CD8-positive, alpha-beta memory T cell (primary cell): ENCODE measurements at regions not wholly inside any gene's neighbourhood (a gene's known extent, or its start where the extent isn't known, plus 50 kb on each side); places are given as distances from the start of the nearest gene placed in this dataset.

Experiments used
- CTCF ChIA-PET: fragments of 350-600 bp; sonication (Branson Sonifier 250); formaldehyde crosslinking; loops from one replicate; lab custom pipeline; 2021; ENCODE audit warnings: antibody characterized with exemption; lab: Charles Lee
- POLR2A ChIA-PET: fragments of 350-600 bp; sonication (Branson Sonifier 250); formaldehyde crosslinking; loops from one replicate; lab custom pipeline; 2021; ENCODE audit warnings: antibody characterized with exemption; lab: Charles Lee
- DNase-seq, 5 donors: peaks; one replicate each; pipeline versions ENCODE4 v3.0.0 to v3.0.0-alpha.2; 2020 to 2022; ENCODE audit warnings: mixed read lengths in 1 of 5
- H3K27ac ChIP-seq: one replicate; pipeline ENCODE4 v1.7.0; 2013; ENCODE audit warnings: low read depth, mild to moderate bottlenecking, low read length, moderate library complexity
- H3K27me3 ChIP-seq: 2 replicates; pipeline ENCODE4 v1.7.0; 2013; ENCODE audit warnings: low read length, mild to moderate bottlenecking; ENCODE audit not compliant: insufficient read depth, poor library complexity, severe bottlenecking
- H3K36me3 ChIP-seq: 2 replicates; pipeline ENCODE4 v1.7.0; 2013; ENCODE audit warnings: mild to moderate bottlenecking, low read length, moderate library complexity; ENCODE audit not compliant: insufficient read depth
- H3K4me1 ChIP-seq: 2 replicates; pipeline ENCODE4 v1.7.0; 2013; ENCODE audit warnings: mild to moderate bottlenecking, low read length, moderate library complexity; ENCODE audit not compliant: insufficient read depth
- H3K4me3 ChIP-seq: 2 replicates; pipeline ENCODE4 v1.7.0; 2013; ENCODE audit warnings: mild to moderate bottlenecking, low read length
- H3K9me3 ChIP-seq: 2 replicates; pipeline ENCODE4 v1.7.0; 2013; ENCODE audit warnings: mild to moderate bottlenecking, low read length
- H3K27ac Mint-ChIP-seq, 8 donors: one replicate each; pipeline ENCODE4 v1.8.0; 2020 to 2021; ENCODE audit warnings: mixed read lengths in 8 of 8, mild to moderate bottlenecking in 6 of 8, inconsistent platforms in 3 of 8, moderate library complexity in 3 of 8
- H3K27me3 Mint-ChIP-seq, 2 donors: one replicate each; pipeline ENCODE4 v1.8.0; 2020 to 2021; ENCODE audit warnings: mixed read lengths in 2 of 2, mild to moderate bottlenecking in 1 of 2, moderate library complexity in 1 of 2
- H3K36me3 Mint-ChIP-seq, 3 donors: one replicate each; pipeline ENCODE4 v1.8.0; 2020 to 2021; ENCODE audit warnings: mixed read lengths in 3 of 3, inconsistent platforms in 1 of 3, mild to moderate bottlenecking in 1 of 3
- H3K4me1 Mint-ChIP-seq, 3 donors: one replicate each; pipeline ENCODE4 v1.8.0; 2020 to 2021; ENCODE audit warnings: mixed read lengths in 3 of 3, inconsistent platforms in 1 of 3, mild to moderate bottlenecking in 1 of 3
- H3K4me3 Mint-ChIP-seq, 7 donors: one replicate each; pipeline ENCODE4 v1.8.0; 2020 to 2021; ENCODE audit warnings: mixed read lengths in 7 of 7, mild to moderate bottlenecking in 6 of 7, moderate library complexity in 4 of 7, inconsistent platforms in 2 of 7
- H3K9me3 Mint-ChIP-seq, 5 donors: one replicate each; pipeline ENCODE4 v1.8.0; 2020 to 2022; ENCODE audit warnings: mixed read lengths in 5 of 5, mild to moderate bottlenecking in 3 of 5, moderate library complexity in 2 of 5, inconsistent platforms in 1 of 5

- CTCF ChIA-PET, result interaction anchor here (0.6 to 1.2 kb wide), 3 partner anchors 10 to 432 kb away, joined by 3 to 4 read pairs (median 4); no protein-coding TSS in a partner anchor
- POLR2A ChIA-PET, result no interaction called here
- H3K36me3 Mint-ChIP-seq, result no peaks in the 10 kb centered on the region
- H3K27ac ChIP-seq, result no peak overlapping the region
- H3K4me3 Mint-ChIP-seq, result no peak overlapping the region
- no peaks in the 10 kb centered on the region for H3K9me3 ChIP-seq
- H3K4me3 ChIP-seq, result no peak overlapping the region
- no peaks in the 10 kb centered on the region for H3K27me3 ChIP-seq
- H3K27me3 Mint-ChIP-seq, result peaks cover 5 to 7% of the 10 kb centered on the region in 2 donors
- H3K4me1 ChIP-seq, result no peaks in the 10 kb centered on the region
- H3K9me3 Mint-ChIP-seq, result no peaks in the 10 kb centered on the region
- no peak for DNase-seq
- H3K4me1 Mint-ChIP-seq, result peaks cover 3 to 8% (median 4%) of the 10 kb centered on the region in 3 donors
- H3K27ac Mint-ChIP-seq, result no peak overlapping the region
- H3K36me3 ChIP-seq, result no peaks in the 10 kb centered on the region
Observed at GRCh38 chr3:102674284-102674683, 239.5 kb downstream of the ZPLD1 start.

- POLR2A ChIA-PET, result no interaction called here
- no peaks in the 10 kb centered on the region for H3K36me3 Mint-ChIP-seq
- H3K4me1 Mint-ChIP-seq, result peaks cover 3 to 8% (median 4%) of the 10 kb centered on the region in 3 donors
- H3K9me3 Mint-ChIP-seq, result no peaks in the 10 kb centered on the region
- Histone ChIP-seq H3K4me1 (no peaks in the 10 kb centered on the region), H3K36me3 (no peaks in the 10 kb centered on the region), H3K9me3 (no peaks in the 10 kb centered on the region), H3K27ac (no peak overlapping the region), H3K27me3 (no peaks in the 10 kb centered on the region), H3K4me3 (no peak overlapping the region)
- peaks cover 7 to 11% of the 10 kb centered on the region in 2 donors for H3K27me3 Mint-ChIP-seq
- CTCF ChIA-PET, result no interaction called here
- no peak overlapping the region for H3K27ac Mint-ChIP-seq
- no peak for DNase-seq
- no peak overlapping the region for H3K4me3 Mint-ChIP-seq
Observed at GRCh38 chr3:102676424-102676823, 241.6 kb downstream of the ZPLD1 start.

- DNase-seq, result no peak
- H3K36me3 Mint-ChIP-seq, result no peaks in the 10 kb centered on the region
- Histone ChIP-seq H3K9me3 (no peaks in the 10 kb centered on the region), H3K4me3 (no peak overlapping the region), H3K36me3 (no peaks in the 10 kb centered on the region), H3K27ac (no peak overlapping the region), H3K27me3 (no peaks in the 10 kb centered on the region), H3K4me1 (no peaks in the 10 kb centered on the region)
- H3K4me1 Mint-ChIP-seq, result no peaks in the 10 kb centered on the region
- H3K27ac Mint-ChIP-seq, result no peak overlapping the region
- no peaks in the 10 kb centered on the region for H3K9me3 Mint-ChIP-seq
- ChIA-PET POLR2A (no interaction called here), CTCF (no interaction called here)
- H3K27me3 Mint-ChIP-seq, result peaks cover 7 to 25% of the 10 kb centered on the region in 2 donors
- H3K4me3 Mint-ChIP-seq, result no peak overlapping the region
Observed at GRCh38 chr3:102682741-102683140, 247.9 kb downstream of the ZPLD1 start.

GRCh38 chr3:102686792-102687191 lies 252.0 kb downstream of the ZPLD1 start:
- Mint-ChIP-seq H3K4me3 (no peak overlapping the region), H3K9me3 (no peaks in the 10 kb centered on the region), H3K27me3 (peaks cover 7 to 17% of the 10 kb centered on the region in 2 donors), H3K4me1 (no peaks in the 10 kb centered on the region), H3K36me3 (no peaks in the 10 kb centered on the region), H3K27ac (no peak overlapping the region)
- CTCF ChIA-PET, result no interaction called here
- H3K36me3 ChIP-seq, result no peaks in the 10 kb centered on the region
- no peak for DNase-seq
- no peak overlapping the region for H3K4me3 ChIP-seq
- POLR2A ChIA-PET, result no interaction called here
- H3K27me3 ChIP-seq, result no peaks in the 10 kb centered on the region
- no peaks in the 10 kb centered on the region for H3K9me3 ChIP-seq
- no peak overlapping the region for H3K27ac ChIP-seq
- no peaks in the 10 kb centered on the region for H3K4me1 ChIP-seq

GRCh38 chr3:102687851-102688555 lies 253.2 kb downstream of the ZPLD1 start:
- H3K36me3 Mint-ChIP-seq, result no peaks in the 10 kb centered on the region

GRCh38 chr3:102688556-102688930 lies 253.7 kb downstream of the ZPLD1 start:
- Mint-ChIP-seq H3K36me3 (no peaks in the 10 kb centered on the region), H3K4me1 (no peaks in the 10 kb centered on the region), H3K4me3 (no peak overlapping the region), H3K27ac (no peak overlapping the region), H3K9me3 (no peaks in the 10 kb centered on the region), H3K27me3 (peaks cover 7 to 23% of the 10 kb centered on the region in 2 donors)
- no peak for DNase-seq
- Histone ChIP-seq H3K4me3 (no peak overlapping the region), H3K36me3 (no peaks in the 10 kb centered on the region), H3K9me3 (no peaks in the 10 kb centered on the region), H3K27ac (no peak overlapping the region), H3K27me3 (no peaks in the 10 kb centered on the region), H3K4me1 (no peaks in the 10 kb centered on the region)
- CTCF ChIA-PET, result no interaction called here
- POLR2A ChIA-PET, result no interaction called here

More at GRCh38 chr3:102687851-102688555, 253.2 kb downstream of the ZPLD1 start:
- POLR2A ChIA-PET, result no interaction called here
- Mint-ChIP-seq H3K4me3 (no peak overlapping the region), H3K27me3 (peaks cover 7 to 19% of the 10 kb centered on the region in 2 donors), H3K4me1 (no peaks in the 10 kb centered on the region), H3K9me3 (no peaks in the 10 kb centered on the region), H3K27ac (no peak overlapping the region)
- H3K9me3 ChIP-seq, result no peaks in the 10 kb centered on the region
- H3K36me3 ChIP-seq, result no peaks in the 10 kb centered on the region
- no peaks in the 10 kb centered on the region for H3K27me3 ChIP-seq
- no peaks in the 10 kb centered on the region for H3K4me1 ChIP-seq
- no peak overlapping the region for H3K4me3 ChIP-seq
- CTCF ChIA-PET, result no interaction called here
- DNase-seq, result no peak
- no peak overlapping the region for H3K27ac ChIP-seq

GRCh38 chr3:102691507-102691906 lies 256.7 kb downstream of the ZPLD1 start:
- Histone ChIP-seq H3K4me3 (no peak overlapping the region), H3K9me3 (no peaks in the 10 kb centered on the region), H3K27ac (no peak overlapping the region), H3K36me3 (no peaks in the 10 kb centered on the region), H3K27me3 (no peaks in the 10 kb centered on the region), H3K4me1 (no peaks in the 10 kb centered on the region)
- ChIA-PET CTCF (no interaction called here), POLR2A (no interaction called here)
- Mint-ChIP-seq H3K27me3 (peaks cover 8 to 28% of the 10 kb centered on the region in 2 donors), H3K4me3 (no peak overlapping the region), H3K9me3 (peaks cover 0 to 7% (median 0%) of the 10 kb centered on the region in 5 donors), H3K36me3 (no peaks in the 10 kb centered on the region), H3K4me1 (no peaks in the 10 kb centered on the region), H3K27ac (no peak overlapping the region)
- DNase-seq, result no peak

- H3K27me3 ChIP-seq, result no peaks in the 10 kb centered on the region
- H3K27ac ChIP-seq, result no peak overlapping the region
- POLR2A ChIA-PET, result no interaction called here
- no peaks in the 10 kb centered on the region for H3K9me3 ChIP-seq
- Mint-ChIP-seq H3K4me1 (no peaks in the 10 kb centered on the region), H3K4me3 (no peak overlapping the region), H3K9me3 (peaks cover 0 to 7% (median 0%) of the 10 kb centered on the region in 5 donors), H3K27ac (no peak overlapping the region), H3K27me3 (peaks cover 1 to 13% of the 10 kb centered on the region in 2 donors), H3K36me3 (no peaks in the 10 kb centered on the region)
- CTCF ChIA-PET, result no interaction called here
- no peaks in the 10 kb centered on the region for H3K36me3 ChIP-seq
- DNase-seq, result no peak
- no peaks in the 10 kb centered on the region for H3K4me1 ChIP-seq
- H3K4me3 ChIP-seq, result no peak overlapping the region
Observed at GRCh38 chr3:102699104-102699818, 264.4 kb downstream of the ZPLD1 start.
